ENCODE measurements at regions not wholly inside any gene's neighbourhood (a gene's known extent, or its start where the extent isn't known, plus 50 kb on each side); places are given as distances from the start of the nearest gene placed in this dataset.
"Not testable (repeated sequence)": the region's sequence is repeated elsewhere in the genome, so short reads cannot be mapped to it uniquely, and the experiment has no call there.

GRCh38 chr12:107826276-107826675 lies 51.8 kb downstream of the ASCL4 start:
- DNase-seq: no peak

- no peak for DNase-seq
These were observed 54.8 kb downstream of the ASCL4 start for GRCh38 chr12:107829271-107829670.

GRCh38 chr12:107832441-107832840 lies 57.9 kb downstream of the ASCL4 start:
- no peak for DNase-seq

GRCh38 chr12:107840186-107840585 lies 65.7 kb downstream of the ASCL4 start:
- no peak for DNase-seq

- DNase-seq: no peak
These were observed 69.1 kb downstream of the ASCL4 start for GRCh38 chr12:107843351-107844311.

GRCh38 chr12:107844312-107844921 lies 69.9 kb downstream of the ASCL4 start:
- DNase-seq: no peak

- no peak for DNase-seq
These were observed 70.9 kb downstream of the ASCL4 start for GRCh38 chr12:107845226-107845979.

- no peak for DNase-seq
These were observed 71.6 kb downstream of the ASCL4 start for GRCh38 chr12:107845980-107846659.

- DNase-seq: no peak
These were observed 72.9 kb downstream of the ASCL4 start for GRCh38 chr12:107847430-107847829.

GRCh38 chr12:107847830-107848229 lies 73.3 kb downstream of the ASCL4 start:
- DNase-seq: no peak

- DNase-seq: no peak
These were observed 79.0 kb downstream of the ASCL4 start for GRCh38 chr12:107853479-107853878.

GRCh38 chr12:107855471-107855870 lies 81.0 kb downstream of the ASCL4 start:
- no peak for DNase-seq

GRCh38 chr12:107856096-107856495 lies 81.6 kb downstream of the ASCL4 start:
- no peak for DNase-seq

GRCh38 chr12:107857191-107857590 lies 82.7 kb downstream of the ASCL4 start:
- no peak for DNase-seq

GRCh38 chr12:107859367-107859766 lies 84.9 kb downstream of the ASCL4 start:
- DNase-seq: no peak

- no peak for DNase-seq
These were observed 89.7 kb downstream of the ASCL4 start for GRCh38 chr12:107864235-107864634.

- not testable (repeated sequence) for DNase-seq
These were observed 90.2 kb downstream of the ASCL4 start for GRCh38 chr12:107864727-107865126.

GRCh38 chr12:107873223-107873622 lies 98.7 kb downstream of the ASCL4 start:
- DNase-seq: no peak

GRCh38 chr12:107875786-107876185 lies 101.3 kb downstream of the ASCL4 start:
- no peak for DNase-seq

GRCh38 chr12:107884769-107885694 lies 110.5 kb downstream of the ASCL4 start:
- DNase-seq: peak; percentile 39

- DNase-seq: no peak
These were observed 114.3 kb downstream of the ASCL4 start for GRCh38 chr12:107888789-107889188.

- no peak for DNase-seq
These were observed 117.5 kb downstream of the ASCL4 start for GRCh38 chr12:107891967-107892366.
